Ishikawa (cell line): ENCODE measurements at regions not wholly inside any gene's neighbourhood (a gene's known extent, or its start where the extent isn't known, plus 50 kb on each side); places are given as distances from the start of the nearest gene placed in this dataset.

Experiments
- CEBPB ChIP-seq: IDR thresholded peaks from 2 replicates; pipeline ENCODE4 v1.6.1; 2012
- CREB1 ChIP-seq: IDR thresholded peaks from 2 replicates; pipeline ENCODE4 v1.6.1; 2012; ENCODE audit warnings: low read depth
- EGR1 ChIP-seq: IDR thresholded peaks from 2 replicates; pipeline ENCODE4 v1.6.1; 2012
- EP300 ChIP-seq: IDR thresholded peaks from 2 replicates; pipeline ENCODE4 v1.6.1; 2012; ENCODE audit warnings: borderline replicate concordance
- FOXM1 ChIP-seq: IDR thresholded peaks from 2 replicates; pipeline ENCODE4 v1.6.1; 2012; ENCODE audit warnings: low read depth, borderline replicate concordance
- MAX ChIP-seq: IDR thresholded peaks from 2 replicates; pipeline ENCODE4 v1.6.1; 2012
- NFIC ChIP-seq: IDR thresholded peaks from 2 replicates; pipeline ENCODE4 v1.6.1; 2012
- RAD21 ChIP-seq: IDR thresholded peaks from 2 replicates; pipeline ENCODE4 v1.6.1; 2012; ENCODE audit warnings: low read depth
- TAF1 ChIP-seq: IDR thresholded peaks from 2 replicates; pipeline ENCODE4 v1.6.1; 2012; ENCODE audit warnings: low read depth, mild to moderate bottlenecking
- TCF12 ChIP-seq: IDR thresholded peaks from 2 replicates; pipeline ENCODE4 v1.6.1; 2012; ENCODE audit warnings: low read depth
- TEAD4 ChIP-seq: IDR thresholded peaks from 2 replicates; pipeline ENCODE4 v1.6.1; 2012
- YY1 ChIP-seq: IDR thresholded peaks from 2 replicates; pipeline ENCODE4 v1.6.1; 2012; ENCODE audit warnings: low read depth
- ZBTB7A ChIP-seq: IDR thresholded peaks from 2 replicates; pipeline ENCODE4 v1.6.1; 2012; ENCODE audit warnings: low read depth
- TF ChIP-seq, protein P1 (sequence below): IDR thresholded peaks from 2 replicates; pipeline ENCODE4 v1.6.1; 2012

DNA sequence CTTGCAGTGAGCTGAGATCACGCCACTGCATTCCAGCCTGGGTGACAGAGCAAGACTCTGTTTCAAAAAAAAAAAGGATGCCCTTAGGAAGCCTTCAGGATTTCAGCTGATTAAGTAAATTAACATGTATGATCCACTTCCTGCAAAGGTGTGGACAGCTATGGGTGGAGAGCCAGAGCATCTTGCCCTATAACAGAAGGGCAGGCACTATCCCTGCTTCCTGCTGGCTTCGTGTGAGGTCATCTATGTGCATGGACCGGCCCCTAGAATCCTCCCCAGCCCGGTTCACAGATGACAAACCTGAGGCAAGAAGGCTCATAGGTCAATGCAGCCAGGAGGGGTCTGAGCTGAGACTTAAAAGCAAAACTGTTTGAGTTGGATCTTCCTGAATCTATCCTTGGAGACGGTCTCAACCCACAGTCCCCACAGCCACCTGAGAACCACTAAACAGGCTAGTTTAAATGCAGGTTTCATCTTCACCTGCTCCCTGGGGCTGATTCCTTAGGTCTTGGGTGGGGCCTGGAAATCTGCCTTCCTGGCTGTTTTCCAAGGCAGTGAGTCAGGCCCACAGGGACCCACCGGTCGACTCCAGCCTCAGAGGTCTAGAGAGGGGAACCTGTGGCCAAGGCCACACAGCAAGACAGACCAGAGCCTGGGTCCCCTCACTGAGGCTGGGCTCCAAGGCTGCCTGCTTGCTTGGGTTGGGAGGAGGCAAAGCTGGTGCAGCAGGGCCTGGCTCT, 55.2 kb upstream of the MPEG1 start:
- no peak for TF ChIP-seq ZBTB7A
- no peak for TF ChIP-seq EP300
- TF ChIP-seq CREB1: no peak
- TF ChIP-seq, protein P1, sequence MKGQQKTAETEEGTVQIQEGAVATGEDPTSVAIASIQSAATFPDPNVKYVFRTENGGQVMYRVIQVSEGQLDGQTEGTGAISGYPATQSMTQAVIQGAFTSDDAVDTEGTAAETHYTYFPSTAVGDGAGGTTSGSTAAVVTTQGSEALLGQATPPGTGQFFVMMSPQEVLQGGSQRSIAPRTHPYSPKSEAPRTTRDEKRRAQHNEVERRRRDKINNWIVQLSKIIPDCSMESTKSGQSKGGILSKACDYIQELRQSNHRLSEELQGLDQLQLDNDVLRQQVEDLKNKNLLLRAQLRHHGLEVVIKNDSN: no peak

- no peak for TF ChIP-seq NFIC
- TF ChIP-seq RAD21: no peak
- TF ChIP-seq TEAD4: no peak
- TF ChIP-seq YY1: no peak
- no peak for TF ChIP-seq MAX
- no peak for TF ChIP-seq EGR1
These were observed 54.5 kb upstream of the MPEG1 start for GRCh38 chr11:59267196-59267595.

DNA sequence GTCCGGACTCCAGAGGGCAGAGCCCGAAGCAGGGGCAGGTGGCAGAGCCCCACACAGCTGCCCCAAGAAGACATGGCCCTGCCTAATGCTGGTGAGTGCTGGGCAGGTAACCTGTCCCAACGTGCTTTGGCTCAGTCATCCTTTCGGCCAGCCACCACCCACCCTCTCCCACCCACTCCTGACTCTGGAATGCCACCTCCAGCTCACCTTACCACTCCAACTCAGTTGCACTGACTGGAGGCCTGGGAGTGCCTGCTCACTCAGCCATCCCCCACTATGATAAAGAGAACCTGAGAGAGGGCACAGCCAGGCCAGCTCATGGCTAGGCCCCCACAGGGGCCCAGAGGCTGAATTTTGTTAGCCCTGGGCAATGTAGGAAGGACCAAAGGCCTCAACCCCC, 53.8 kb upstream of the MPEG1 start:
- TF ChIP-seq CREB1: no peak
- TF ChIP-seq MAX: no peak

DNA sequence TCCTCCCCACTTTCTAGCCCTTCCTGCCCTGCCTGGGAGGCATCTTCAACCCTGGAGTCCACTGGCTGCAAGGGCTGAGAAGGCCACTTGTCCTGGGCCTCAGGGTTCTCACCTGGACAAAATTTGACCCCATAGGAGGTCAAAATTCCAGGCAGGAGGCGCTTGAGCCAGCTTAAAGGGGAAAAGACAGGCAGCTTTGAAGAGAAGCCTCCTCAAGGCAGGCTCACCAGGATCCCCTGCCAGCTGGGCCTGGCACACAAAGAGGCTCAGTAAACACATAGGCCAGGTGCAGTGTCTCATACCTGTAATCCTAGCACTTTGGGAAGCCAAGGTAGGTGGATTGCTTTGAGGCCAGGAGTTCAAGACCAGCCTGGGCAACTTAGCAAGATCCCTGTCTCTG, 53.0 kb upstream of the MPEG1 start:
- no peak for TF ChIP-seq TAF1
- no peak for TF ChIP-seq TEAD4
- no peak for TF ChIP-seq EP300
- no peak for TF ChIP-seq CEBPB
- TF ChIP-seq TCF12: no peak
- TF ChIP-seq ZBTB7A: no peak
- TF ChIP-seq YY1: no peak
- TF ChIP-seq FOXM1: no peak
- no peak for TF ChIP-seq MAX
- no peak for TF ChIP-seq CREB1

DNA sequence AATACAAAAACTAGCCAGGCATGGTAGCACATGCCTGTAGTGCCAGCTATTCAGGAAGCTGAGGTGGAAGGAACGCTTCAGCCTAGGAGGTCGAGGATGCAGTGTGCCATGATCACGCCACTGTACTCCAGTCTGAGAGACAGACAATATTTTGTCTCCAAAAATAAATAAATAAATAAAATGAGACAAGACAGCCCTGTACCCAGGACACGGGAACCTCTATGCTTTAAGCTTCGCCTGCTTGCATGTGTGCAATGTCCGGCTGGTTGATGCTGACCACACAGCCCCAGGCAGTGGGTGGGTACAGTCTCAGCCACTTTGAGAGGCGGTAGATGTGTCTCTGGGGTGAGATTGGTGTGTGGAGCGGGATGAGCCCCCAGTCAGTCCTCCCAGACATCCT, 52.0 kb upstream of the MPEG1 start:
- TF ChIP-seq EGR1 (no peak), NFIC (no peak), ZBTB7A (no peak)

- TF ChIP-seq EGR1 (no peak), RAD21 (peak; percentile 43), YY1 (no peak)
These were observed 50.6 kb upstream of the MPEG1 start for GRCh38 chr11:59263225-59263894.
